NCI-H345 treated with DMSO at 0.1 percent for 48 hours (cell line): ENCODE measurements at regions not wholly inside any gene's neighbourhood (a gene's known extent, or its start where the extent isn't known, plus 50 kb on each side); places are given as distances from the start of the nearest gene placed in this dataset.

Source experiments
- DNase-seq: peaks from one replicate; lab custom pipeline; 2025; ENCODE audit not compliant: unreplicated experiment; lab: John Stamatoyannopoulos, UW

DNA sequence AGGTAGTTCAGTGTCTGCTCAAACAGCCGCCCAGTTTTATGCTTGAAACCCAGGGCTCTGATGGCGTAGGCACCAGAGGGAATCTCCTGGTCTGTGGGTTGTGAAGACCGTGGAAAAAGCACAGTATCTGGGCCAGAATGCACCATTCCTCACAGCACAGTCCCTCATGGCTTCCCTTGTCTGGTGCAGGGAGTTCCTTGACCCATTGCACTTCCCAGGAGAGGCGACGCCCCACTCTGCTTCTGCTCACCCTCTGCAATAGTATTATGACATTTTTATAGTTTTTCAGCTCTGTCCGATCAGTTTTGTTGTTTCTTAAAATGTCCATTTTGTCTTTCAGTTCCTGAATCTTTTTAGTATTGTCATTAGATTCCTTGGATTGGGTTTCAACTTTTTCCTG, 343.5 kb downstream of the EDEM1 start:
- no peak for DNase-seq

DNA sequence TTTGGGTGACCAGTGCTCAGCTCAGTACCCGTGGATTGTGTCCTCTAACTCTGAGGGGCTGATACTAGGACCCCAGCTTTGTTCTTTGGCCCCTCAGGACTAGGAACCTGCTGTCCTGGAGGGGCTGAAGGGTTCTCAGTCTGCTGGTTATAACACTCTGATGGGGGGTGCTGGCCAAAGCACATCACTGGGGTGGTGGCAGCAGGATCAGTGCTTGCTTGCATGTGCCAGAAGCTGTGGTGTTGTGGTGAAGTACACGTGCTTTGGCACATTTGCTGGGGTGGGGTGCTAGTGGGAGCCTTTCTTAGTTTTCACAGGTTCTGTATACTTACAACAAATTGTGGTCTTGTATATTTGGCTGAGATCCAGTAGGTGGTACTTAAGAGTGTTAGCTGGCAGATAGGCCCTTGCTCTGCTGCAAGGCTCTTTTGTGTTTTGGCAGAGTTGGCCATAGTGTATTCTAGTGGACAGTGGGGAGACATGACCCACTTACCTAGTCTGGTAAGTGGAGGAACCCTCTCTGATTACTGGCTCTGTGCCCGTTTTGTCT, 344.3 kb downstream of the EDEM1 start:
- DNase-seq: no peak

DNA sequence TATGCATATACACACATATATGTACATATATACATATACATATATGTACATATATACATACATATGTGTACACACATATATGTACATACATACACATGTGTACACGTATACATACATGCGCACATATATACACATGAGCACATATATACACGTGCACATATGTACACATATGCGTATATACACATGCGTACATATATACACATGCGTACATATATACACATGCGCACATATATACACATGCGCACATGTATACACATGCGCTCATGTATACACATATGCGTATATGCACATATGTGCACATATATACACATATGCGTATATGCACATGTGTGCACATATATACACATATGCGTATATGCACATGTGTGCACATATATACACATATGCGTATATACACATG, 353.0 kb downstream of the EDEM1 start:
- DNase-seq: no peak

DNA sequence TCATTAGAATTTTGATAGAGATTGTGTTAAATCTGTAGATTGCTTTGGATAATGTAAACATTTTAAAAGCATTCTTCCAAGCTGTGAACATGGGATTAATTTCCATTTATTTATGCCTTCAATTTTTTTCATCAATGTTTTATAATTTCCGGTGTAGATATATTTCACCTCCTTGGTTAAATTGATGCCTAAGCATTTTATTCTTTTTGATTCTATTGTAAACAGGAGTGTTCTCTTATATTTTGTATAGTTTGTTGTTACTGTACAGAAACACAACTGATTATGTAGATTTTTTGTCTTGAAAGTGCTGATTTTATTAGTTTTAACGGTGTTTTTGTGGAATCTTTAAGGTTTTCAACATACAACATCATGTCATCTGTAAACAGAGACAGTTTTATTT, 355.0 kb downstream of the EDEM1 start:
- DNase-seq: no peak

DNA sequence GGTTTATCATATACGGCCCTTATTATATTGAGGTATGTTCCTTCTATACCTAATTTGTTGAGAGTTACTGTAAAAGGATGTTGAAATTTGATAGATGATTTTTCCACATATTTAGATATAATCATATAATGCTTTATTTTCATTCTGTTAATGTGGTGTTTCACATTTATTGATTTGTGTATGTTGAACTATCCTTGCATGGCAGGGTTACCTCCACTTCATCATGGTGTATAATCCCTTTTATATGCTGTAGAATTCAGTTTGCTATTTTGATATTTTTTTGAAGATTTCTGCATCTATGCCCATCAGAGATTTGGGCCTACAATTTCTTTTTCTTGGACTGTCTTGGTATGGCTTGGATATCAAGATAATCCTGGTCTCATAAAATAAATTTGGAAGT, 355.5 kb downstream of the EDEM1 start:
- DNase-seq: no peak

GRCh38 chr3:5545719-5546118, 358.2 kb downstream of the EDEM1 start:
- no peak for DNase-seq

GRCh38 chr3:5553203-5553602, 365.7 kb downstream of the EDEM1 start:
- no peak for DNase-seq

- DNase-seq: no peak
These were observed 366.8 kb downstream of the EDEM1 start for GRCh38 chr3:5554245-5554747.

DNA sequence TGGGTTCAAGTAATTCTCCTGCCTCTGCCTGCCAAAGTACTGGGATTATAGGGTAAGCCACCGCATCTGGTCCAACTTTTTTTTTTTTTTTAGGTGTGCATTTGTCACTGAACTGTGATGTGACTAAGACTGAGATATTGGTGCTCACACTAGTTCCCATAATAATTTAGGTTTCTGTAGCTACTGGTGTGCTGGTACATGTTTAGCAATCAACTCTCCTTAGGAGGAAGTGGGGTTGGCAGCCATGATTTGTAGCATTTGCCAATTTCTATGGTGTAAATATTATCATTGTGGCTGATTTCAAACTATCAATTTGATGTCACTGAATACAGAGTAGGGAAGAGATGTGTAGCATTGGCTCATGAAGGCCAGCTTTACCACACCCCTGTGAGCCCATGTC, 372.7 kb downstream of the EDEM1 start:
- no peak for DNase-seq

DNA sequence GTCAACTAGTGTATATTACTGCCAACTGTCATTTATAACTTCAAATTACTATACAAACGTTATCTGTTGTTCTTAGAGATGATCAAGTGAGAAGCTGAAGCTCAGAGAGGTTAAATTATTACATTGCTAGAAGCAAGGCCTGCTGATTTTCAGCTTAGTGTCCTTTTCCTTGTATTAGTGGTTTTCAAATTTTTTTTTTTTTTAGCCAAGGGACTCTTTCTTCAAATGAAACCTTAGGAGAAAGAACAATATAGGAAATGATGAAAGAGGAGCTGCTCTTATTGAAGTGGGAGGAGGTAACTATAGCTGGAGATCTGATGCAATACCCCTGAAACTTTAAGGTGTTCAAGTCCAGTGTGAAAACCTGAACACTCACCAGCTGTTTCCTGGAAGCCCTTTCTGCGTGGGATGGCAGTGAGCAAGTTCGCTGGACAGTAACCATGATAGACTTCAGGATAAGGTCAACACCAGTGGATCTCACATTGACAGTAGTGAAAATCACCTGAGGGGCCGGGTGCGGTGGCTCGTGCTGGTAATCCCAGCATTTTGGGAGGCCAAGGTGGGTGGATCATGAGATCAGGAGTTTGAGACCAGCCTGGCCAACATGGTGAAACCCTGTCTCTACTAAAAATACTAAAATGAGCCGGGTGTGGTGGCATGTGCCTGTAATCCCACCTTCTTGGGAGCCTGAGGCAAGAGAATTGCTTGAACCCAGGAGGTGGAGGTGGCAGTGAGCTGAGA, 376.2 kb downstream of the EDEM1 start:
- DNase-seq: no peak

GRCh38 chr3:5564278-5564666, 376.8 kb downstream of the EDEM1 start:
- no peak for DNase-seq

DNA sequence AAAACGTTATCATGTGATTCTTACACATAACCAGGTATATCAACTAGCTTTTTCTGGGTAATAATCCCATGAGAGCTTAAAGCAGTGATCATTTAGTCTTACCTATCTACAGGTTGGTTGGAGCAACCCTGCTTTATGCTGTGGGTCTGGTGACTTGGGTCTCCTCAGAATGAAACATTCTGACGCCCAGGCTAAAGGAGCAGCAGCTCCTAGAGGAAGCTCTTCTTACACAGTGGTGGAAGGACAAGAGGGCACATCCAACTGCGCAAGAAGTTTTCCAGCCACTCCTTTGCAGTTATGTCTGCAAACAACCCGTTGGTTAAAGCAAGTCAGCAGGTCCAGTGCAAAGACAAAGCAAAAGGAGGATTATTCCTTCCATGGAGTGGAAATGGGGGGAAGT, 377.5 kb downstream of the EDEM1 start:
- DNase-seq: no peak

DNA sequence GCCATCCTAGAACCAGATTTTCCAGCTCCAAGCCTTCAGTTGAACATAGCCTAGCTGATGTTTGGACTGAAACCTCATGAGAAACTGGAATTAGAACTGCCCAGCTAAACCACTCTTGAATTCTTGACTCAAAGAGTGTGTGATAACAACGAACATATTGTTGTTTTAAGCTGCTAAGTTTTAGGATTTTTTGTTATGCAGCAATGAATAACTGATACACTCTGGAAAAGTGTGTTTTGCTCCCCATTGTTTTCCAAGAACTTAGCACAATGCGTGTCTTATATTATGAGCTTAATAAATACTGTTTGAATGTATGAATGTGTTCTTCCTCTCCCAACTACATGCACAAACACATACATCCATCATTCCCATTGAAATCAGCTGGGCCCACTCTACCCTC, 379.6 kb downstream of the EDEM1 start:
- no peak for DNase-seq

DNA sequence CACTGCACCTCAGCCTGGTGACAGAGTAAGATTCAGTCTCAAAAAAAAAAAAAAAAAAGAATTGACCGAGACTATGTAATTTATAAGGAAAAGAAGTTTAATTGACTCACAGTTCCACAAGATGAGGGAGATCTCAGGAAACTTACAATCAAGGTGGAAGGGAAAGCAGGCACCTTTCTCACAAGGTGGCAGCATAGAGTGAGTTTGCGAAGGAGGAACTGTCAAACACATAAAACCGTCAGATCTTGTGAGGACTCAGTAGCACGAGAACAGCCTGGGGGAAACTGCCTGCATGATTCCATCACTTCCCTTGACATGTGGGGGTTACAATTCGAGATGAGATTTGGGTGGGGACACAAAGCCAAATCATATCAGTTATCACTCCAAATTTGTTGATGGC, 380.9 kb downstream of the EDEM1 start:
- no peak for DNase-seq

DNA sequence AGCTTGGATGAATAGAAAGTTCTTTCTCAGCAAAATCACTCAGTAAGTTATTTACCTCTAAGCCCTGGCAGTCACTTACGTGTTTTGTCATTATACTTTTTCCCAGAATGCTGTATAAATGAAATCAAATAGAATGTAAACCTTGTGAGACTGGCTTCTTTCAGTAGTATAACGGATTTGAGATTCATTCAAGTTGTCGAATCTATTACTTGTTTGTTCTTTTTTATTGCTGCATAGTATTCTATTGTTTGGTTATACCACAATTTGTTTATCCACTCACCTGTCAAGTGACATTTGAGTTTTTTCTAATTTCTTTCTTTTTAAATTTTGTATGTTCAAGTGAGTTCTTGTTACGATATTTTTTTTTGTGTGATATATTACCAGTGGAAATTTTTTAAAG, 381.6 kb downstream of the EDEM1 start:
- no peak for DNase-seq

- no peak for DNase-seq
These were observed 384.7 kb downstream of the EDEM1 start for GRCh38 chr3:5572168-5572567.

DNA sequence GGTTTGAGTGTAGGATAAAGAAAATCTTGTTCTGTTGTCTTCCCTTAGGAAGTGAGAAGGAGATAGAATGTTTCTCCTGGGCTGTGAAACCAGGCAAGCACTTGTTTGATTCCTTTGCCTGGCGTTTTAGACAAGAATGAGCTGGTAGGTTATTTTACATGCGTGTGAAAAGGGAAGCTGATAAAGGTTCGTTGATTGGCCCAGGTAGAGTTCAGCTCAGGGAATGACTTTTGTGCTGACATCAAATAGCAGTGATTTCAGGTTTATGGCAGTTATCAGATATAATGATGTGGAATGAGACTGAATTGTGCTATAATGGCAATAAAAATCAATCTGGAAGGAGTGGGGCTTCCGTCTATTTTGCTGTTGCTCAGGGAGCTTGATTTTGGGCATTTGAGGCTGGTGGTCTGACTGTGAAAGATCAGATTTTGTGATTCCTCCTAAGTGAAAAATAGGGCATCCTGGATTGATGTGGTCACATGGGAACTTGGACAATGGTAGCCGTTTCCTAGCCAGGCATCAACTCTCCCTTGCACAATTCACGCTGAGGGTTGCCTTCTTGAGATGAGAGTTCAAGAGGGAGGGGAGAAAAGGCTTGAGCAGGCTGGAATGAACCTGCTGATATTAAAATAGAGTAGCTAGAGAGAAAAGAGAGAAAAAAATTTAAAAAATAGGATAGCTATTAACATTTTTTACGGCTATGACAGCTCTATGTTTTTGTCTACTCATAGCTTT, 388.9 kb downstream of the EDEM1 start:
- no peak for DNase-seq

DNA sequence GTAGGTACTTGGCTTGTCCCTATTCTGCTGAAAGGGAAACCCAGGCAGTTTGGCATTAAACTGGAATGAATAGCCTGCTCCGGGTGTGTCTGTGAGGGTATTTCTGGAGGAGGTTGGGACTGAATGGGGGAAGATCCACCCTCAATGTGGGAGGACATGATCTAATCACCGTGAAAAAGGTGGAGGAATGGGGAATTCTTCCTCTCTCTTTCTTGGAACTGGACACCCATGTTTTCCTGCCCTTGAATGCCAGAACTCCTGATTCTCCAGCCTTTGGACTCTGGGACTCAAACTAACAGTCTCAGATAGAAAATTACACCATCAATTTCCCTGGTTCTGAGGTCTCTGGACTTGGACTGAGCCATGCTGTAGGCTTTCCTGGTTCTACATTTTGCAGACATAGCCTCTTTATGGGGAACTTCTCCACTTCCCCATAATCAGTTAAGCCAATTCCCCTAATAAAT, 391.7 kb downstream of the EDEM1 start:
- no peak for DNase-seq

GRCh38 chr3:5579946-5580345, 392.4 kb downstream of the EDEM1 start:
- no peak for DNase-seq

DNA sequence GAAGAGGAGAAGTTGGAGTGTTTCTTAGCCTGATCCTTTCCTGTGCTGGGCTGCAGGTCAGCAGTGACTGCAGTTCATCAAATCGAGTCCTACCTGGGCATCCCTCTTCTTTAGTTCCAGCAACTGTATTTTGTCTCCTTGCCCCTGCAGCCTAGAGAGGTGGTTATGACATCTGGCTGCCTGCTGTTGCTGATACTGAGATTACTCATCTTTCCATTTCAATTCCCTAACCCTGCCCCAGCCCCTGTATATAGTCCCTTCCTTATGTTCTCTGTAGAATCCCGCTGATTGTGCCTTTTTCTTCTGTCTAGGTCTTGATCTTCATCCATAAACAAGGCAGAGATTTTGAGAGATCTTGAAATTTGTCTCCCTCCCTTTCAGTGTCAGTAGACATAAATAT, 393.3 kb downstream of the EDEM1 start:
- DNase-seq: no peak

GRCh38 chr3:5581743-5582142, 394.2 kb downstream of the EDEM1 start:
- no peak for DNase-seq

DNA sequence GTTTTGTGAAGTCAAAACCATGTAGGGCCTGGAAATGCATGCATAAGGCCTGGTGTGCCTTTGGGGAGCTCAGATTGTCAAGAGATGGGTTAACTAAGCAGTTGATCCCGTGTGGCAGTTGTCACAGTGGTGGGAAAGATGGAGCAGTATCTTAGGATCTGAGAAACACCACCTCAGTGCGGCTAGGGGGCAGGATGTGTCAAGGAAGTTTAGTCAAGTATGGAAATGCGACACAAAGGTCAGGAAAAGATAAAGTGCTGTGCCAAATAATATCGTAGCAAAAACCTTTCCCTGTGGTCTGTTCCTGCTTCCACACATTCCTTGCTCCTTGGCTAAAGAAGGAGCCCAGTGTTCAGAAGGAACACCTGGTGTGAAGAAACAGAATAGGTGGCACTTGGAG, 396.4 kb downstream of the EDEM1 start:
- DNase-seq: no peak
